ENCODE measurements at regions not wholly inside any gene's neighbourhood (a gene's known extent, or its start where the extent isn't known, plus 50 kb on each side); places are given as distances from the start of the nearest gene placed in this dataset.

DNA sequence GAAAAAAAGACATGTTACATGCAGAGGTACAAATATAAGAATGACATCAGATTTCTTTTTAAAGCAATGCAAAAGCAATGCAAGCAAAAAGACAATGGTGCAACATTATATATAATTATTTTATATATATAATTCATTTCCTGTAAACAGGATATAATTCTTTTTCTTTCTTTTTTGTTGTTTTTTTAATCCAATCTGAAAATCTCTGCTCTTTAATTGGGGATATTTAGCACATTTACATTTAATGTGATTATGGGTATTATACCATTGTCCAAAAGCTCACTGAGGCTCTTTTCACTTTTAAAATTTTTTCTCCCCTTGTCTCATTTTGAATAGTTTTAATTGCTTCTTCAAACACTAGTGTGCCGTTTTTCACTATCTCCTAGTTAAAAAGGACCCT, 148.9 kb downstream of the FGF18 start:
- TF ChIP-seq CTCF (IDR thresholded peaks at IDR 0.05) (no peak), POLR2A (IDR thresholded peaks at IDR 0.05) (no peak)

Measured in body of pancreas (tissue), 4 donors.